Upper lobe of left lung (tissue), 6 donors: ENCODE measurements at regions not wholly inside any gene's neighbourhood (a gene's known extent, or its start where the extent isn't known, plus 50 kb on each side); places are given as distances from the start of the nearest gene placed in this dataset.
A peak's percentile ranks its signal among the peaks of the same experiment; 100 is the strongest.

ENCODE experiments used
- ATAC-seq, 2 donors: fragments of 200-7000 bp; cut with Tn5 transposase; one replicate each; pipeline ENCODE4 v1.9.1; 2022; ENCODE audit warnings: mild to moderate bottlenecking in 2 of 2, moderate library complexity in 2 of 2; ENCODE audit not compliant: low FRiP score in 2 of 2
- DNase-seq, 2 donors: peaks; one replicate each; pipeline ENCODE4 v3.0.0-alpha.2; 2019 to 2020
- H3K27ac ChIP-seq, 4 donors: fragments of 200-600 bp; sonication (generic); one replicate each; pipeline ENCODE4 v1.5.1; 2016 to 2019
- H3K27me3 ChIP-seq, 4 donors: fragments of 200-600 bp; sonication (generic); one replicate each; pipeline ENCODE4 v1.5.1; 2017 to 2019
- H3K36me3 ChIP-seq, 4 donors: fragments of 200-600 bp; sonication (generic); one replicate each; pipeline ENCODE4 v1.5.1; 2016 to 2019
- H3K4me1 ChIP-seq, 4 donors: fragments of 200-600 bp; sonication (generic); one replicate each; pipeline ENCODE4 v1.5.1; 2018 to 2019
- H3K4me3 ChIP-seq, 4 donors: fragments of 200-600 bp; sonication (generic); one replicate each; pipeline ENCODE4 v1.5.1; 2017 to 2019; ENCODE audit warnings: mild to moderate bottlenecking in 2 of 4, moderate library complexity in 1 of 4
- H3K9me3 ChIP-seq, 4 donors: fragments of 200-600 bp; sonication (generic); one replicate each; pipeline ENCODE4 v1.5.1; 2018 to 2019
- CTCF ChIP-seq, 6 experiments: fragments of 450-650 bp in 4 of 6; fragments of 200-600 bp in 2 of 6; sonication (generic) in 2 of 6; IDR thresholded peaks; one replicate each; pipeline ENCODE4 v1.5.1; 2016 to 2019; ENCODE audit warnings: antibody characterized with exemption in 6 of 6
- EP300 ChIP-seq, 4 donors: sonication (generic); formaldehyde crosslinking; IDR thresholded peaks; one replicate each; pipeline ENCODE4 v1.5.1; 2017; ENCODE audit warnings: antibody characterized with exemption in 4 of 4, control low read depth in 2 of 4
- POLR2A ChIP-seq, 4 donors: fragments of 450-650 bp; IDR thresholded peaks; one replicate each; pipeline ENCODE4 v1.5.1; 2016 to 2017; ENCODE audit warnings: antibody characterized with exemption in 4 of 4, mild to moderate bottlenecking in 2 of 4
- POLR2AphosphoS5 ChIP-seq, 2 donors: sonication (generic); formaldehyde crosslinking; IDR thresholded peaks; one replicate each; pipeline ENCODE4 v1.5.1; 2017; ENCODE audit warnings: antibody characterized with exemption in 2 of 2
- WGBS, 2 donors: methylation state at CpG; one replicate each; pipeline ENCODE4 v1.1.5; 2017 to 2018; 5-methylcytosine and 5-hydroxymethylcytosine counted together
- donor health status: DM: no; HTN: no; CAD: no; lungs with moderate emphysema.
- donor health status: DM: no; HTN: yes; CAD: no; lungs with severe emphysema.

GRCh38 chr1:56310945-56311344 is 268.4 kb downstream of the PLPP3 start:
- Histone ChIP-seq H3K27me3 (no peaks in the 10 kb centered on the region), H3K27ac (no peak overlapping the region), H3K4me1 (peaks cover 0 to 4% (median 1%) of the 10 kb centered on the region in 4 donors), H3K9me3 (no peaks in the 10 kb centered on the region), H3K4me3 (no peak overlapping the region), H3K36me3 (no peaks in the 10 kb centered on the region)
- no peak for ATAC-seq
- 82 to 89% methylated on average over 3 of the region's 3 CpGs for WGBS, 2 donors
- DNase-seq = no peak
- no peak for TF ChIP-seq EP300 (IDR thresholded peaks at IDR 0.05)
- no peak for TF ChIP-seq POLR2AphosphoS5 (IDR thresholded peaks at IDR 0.05)
- no peak for TF ChIP-seq CTCF (IDR thresholded peaks at IDR 0.05)
- no peak for TF ChIP-seq POLR2A (IDR thresholded peaks at IDR 0.05)

DNA sequence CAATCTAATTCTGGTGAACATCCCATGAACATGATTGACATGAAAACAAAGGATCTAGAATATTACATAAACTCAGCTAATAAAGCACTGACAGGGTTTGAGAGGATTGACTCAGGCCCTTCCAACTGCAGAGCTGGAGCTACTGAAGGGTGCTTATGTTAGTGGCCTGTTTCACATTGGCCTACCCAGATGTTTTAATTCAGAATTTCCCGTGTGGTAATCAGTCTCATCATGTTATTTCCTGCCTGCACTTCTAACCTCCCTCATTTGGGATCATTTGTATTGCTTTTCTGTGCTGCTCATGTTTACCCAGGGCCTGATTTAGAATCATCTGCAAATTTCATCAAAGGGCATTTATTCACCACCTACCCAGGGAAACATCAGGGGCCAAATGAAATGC is 270.3 kb downstream of the PLPP3 start:
- DNase-seq (no peak), ATAC-seq (no peak)
- TF ChIP-seq POLR2AphosphoS5 (IDR thresholded peaks at IDR 0.05) = no peak
- TF ChIP-seq CTCF (IDR thresholded peaks at IDR 0.05) = no peak
- TF ChIP-seq EP300 (IDR thresholded peaks at IDR 0.05) = no peak
- TF ChIP-seq POLR2A (IDR thresholded peaks at IDR 0.05) = no peak
- Histone ChIP-seq H3K36me3 (no peaks in the 10 kb centered on the region), H3K27me3 (no peaks in the 10 kb centered on the region), H3K9me3 (no peaks in the 10 kb centered on the region), H3K4me3 (no peak overlapping the region), H3K4me1 (peaks cover 0 to 4% (median 1%) of the 10 kb centered on the region in 4 donors), H3K27ac (no peak overlapping the region)
- WGBS, 2 donors = 38 to 53% methylated on average over 1 of the region's 1 CpG

DNA sequence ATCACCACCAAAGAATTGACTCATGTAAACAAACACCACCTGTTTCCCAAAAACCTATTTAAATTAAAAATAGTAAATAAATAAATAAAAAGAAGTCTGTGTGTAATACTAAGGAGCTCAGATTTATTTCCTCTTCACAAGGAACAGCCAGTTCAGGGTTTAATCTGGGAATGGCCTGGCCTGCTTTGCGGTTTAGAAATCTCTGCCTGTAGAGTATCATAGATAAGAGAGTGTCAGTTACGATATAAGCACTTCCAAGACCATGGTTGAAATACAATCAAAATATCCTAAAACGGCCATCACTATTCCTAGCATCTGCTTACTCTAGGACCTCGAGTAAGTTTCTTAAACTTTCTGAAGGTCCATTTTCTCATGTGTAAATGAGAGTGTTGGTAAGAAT is 274.4 kb downstream of the PLPP3 start:
- Histone ChIP-seq H3K36me3 (no peaks in the 10 kb centered on the region), H3K27ac (no peak overlapping the region), H3K4me1 (peaks cover 0 to 4% (median 1%) of the 10 kb centered on the region in 4 donors), H3K27me3 (no peaks in the 10 kb centered on the region), H3K9me3 (no peaks in the 10 kb centered on the region), H3K4me3 (no peak overlapping the region)
- 70 to 74% methylated on average over 4 of the region's 4 CpGs for WGBS, 2 donors
- ATAC-seq = peak in 1 of 2 donors; percentile 36
- no peak for TF ChIP-seq POLR2AphosphoS5 (IDR thresholded peaks at IDR 0.05)
- TF ChIP-seq CTCF (IDR thresholded peaks at IDR 0.05) = no peak
- TF ChIP-seq POLR2A (IDR thresholded peaks at IDR 0.05) = no peak
- no peak for TF ChIP-seq EP300 (IDR thresholded peaks at IDR 0.05)
- no peak for DNase-seq

- Histone ChIP-seq H3K9me3 (no peaks in the 10 kb centered on the region), H3K27ac (no peak overlapping the region), H3K4me3 (no peak overlapping the region), H3K4me1 (no peaks in the 10 kb centered on the region), H3K36me3 (no peaks in the 10 kb centered on the region), H3K27me3 (no peaks in the 10 kb centered on the region)
- ATAC-seq = no peak
- WGBS, 2 donors = 93 to 100% methylated on average over 1 of the region's 1 CpG
- no peak for DNase-seq
- TF ChIP-seq CTCF (IDR thresholded peaks at IDR 0.05) (no peak), POLR2AphosphoS5 (IDR thresholded peaks at IDR 0.05) (no peak), POLR2A (IDR thresholded peaks at IDR 0.05) (no peak), EP300 (IDR thresholded peaks at IDR 0.05) (no peak)
These were observed 275.6 kb downstream of the PLPP3 start for GRCh38 chr1:56303805-56304204.

DNA sequence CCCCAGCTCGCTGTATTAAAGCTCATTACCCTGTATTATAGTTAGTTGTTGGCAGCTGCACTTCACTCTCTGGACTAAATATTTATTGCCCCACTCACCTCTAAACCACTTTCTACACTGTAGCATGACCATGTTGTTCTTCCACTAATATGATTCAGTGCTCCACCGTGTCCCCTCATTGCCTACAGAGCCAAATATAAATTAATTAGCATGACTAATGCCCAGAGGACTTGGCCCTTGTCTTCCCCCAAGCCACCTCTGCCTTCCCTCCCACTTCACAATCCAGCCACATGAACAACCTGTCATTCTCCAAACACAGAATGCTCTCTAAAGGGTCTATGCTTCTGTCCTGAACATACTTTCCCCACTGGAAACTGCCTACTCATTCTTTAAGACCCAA is 276.5 kb downstream of the PLPP3 start:
- DNase-seq (no peak), ATAC-seq (no peak)
- Histone ChIP-seq H3K27me3 (no peaks in the 10 kb centered on the region), H3K9me3 (no peaks in the 10 kb centered on the region), H3K4me1 (no peaks in the 10 kb centered on the region), H3K4me3 (no peak overlapping the region), H3K36me3 (no peaks in the 10 kb centered on the region), H3K27ac (no peak overlapping the region)
- 81 to 88% methylated on average over 2 of the region's 2 CpGs for WGBS, 2 donors
- no peak for TF ChIP-seq CTCF (IDR thresholded peaks at IDR 0.05)
- TF ChIP-seq EP300 (IDR thresholded peaks at IDR 0.05) = no peak
- no peak for TF ChIP-seq POLR2A (IDR thresholded peaks at IDR 0.05)
- TF ChIP-seq POLR2AphosphoS5 (IDR thresholded peaks at IDR 0.05) = no peak
